Stomach (tissue), 4 donors: ENCODE measurements at regions not wholly inside any gene's neighbourhood (a gene's known extent, or its start where the extent isn't known, plus 50 kb on each side); places are given as distances from the start of the nearest gene placed in this dataset.

Source experiments
- POLR2A ChIP-seq, 4 donors: fragments of 450-650 bp; IDR thresholded peaks; one replicate each; pipeline ENCODE4 v1.6.1; 2016; ENCODE audit warnings: antibody characterized with exemption in 4 of 4, control low read depth in 2 of 4, mild to moderate bottlenecking in 1 of 4, moderate library complexity in 1 of 4
- TF ChIP-seq, protein P1 (sequence below), 7 experiments: fragments of 450-650 bp in 4 of 7; fragments of 200-600 bp in 3 of 7; sonication (generic) in 3 of 7; IDR thresholded peaks; one replicate each; pipeline ENCODE4 v1.5.1; 2016 to 2019; ENCODE audit warnings: antibody characterized with exemption in 7 of 7, control low read depth in 2 of 7, mild to moderate bottlenecking in 1 of 7

DNA sequence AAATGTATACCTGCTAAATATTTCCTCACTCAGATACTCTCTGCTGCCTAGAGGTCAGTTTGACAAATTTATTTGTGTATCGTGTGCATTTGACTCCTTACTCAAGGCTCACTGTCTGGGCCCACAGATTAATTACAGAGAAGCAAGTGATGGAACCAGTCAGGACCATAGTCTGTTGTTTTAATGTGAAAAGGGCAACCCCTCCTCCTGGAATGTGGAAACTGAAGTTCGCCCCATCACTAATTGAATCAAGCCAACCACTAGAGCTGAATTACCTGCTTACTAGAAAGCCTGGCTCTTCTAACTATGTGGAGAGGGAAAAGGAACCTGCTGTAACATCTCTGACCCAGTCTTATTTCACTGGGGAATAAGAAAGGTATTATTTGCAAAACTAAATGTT, 199.9 kb upstream of the KRR1 start:
- TF ChIP-seq POLR2A (IDR thresholded peaks at IDR 0.05): no peak
- TF ChIP-seq, protein P1, sequence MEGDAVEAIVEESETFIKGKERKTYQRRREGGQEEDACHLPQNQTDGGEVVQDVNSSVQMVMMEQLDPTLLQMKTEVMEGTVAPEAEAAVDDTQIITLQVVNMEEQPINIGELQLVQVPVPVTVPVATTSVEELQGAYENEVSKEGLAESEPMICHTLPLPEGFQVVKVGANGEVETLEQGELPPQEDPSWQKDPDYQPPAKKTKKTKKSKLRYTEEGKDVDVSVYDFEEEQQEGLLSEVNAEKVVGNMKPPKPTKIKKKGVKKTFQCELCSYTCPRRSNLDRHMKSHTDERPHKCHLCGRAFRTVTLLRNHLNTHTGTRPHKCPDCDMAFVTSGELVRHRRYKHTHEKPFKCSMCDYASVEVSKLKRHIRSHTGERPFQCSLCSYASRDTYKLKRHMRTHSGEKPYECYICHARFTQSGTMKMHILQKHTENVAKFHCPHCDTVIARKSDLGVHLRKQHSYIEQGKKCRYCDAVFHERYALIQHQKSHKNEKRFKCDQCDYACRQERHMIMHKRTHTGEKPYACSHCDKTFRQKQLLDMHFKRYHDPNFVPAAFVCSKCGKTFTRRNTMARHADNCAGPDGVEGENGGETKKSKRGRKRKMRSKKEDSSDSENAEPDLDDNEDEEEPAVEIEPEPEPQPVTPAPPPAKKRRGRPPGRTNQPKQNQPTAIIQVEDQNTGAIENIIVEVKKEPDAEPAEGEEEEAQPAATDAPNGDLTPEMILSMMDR (IDR thresholded peaks at IDR 0.05): no peak
